Fibroblast of gingiva (primary cell): ENCODE measurements at regions not wholly inside any gene's neighbourhood (a gene's known extent, or its start where the extent isn't known, plus 50 kb on each side); places are given as distances from the start of the nearest gene placed in this dataset.

Experiments
- DNase-seq: peaks from one replicate; pipeline ENCODE4 v3.0.0-alpha.2; 2011; ENCODE audit warnings: low read depth

GRCh38 chr2:2848198-2848597, 517.1 kb upstream of the MYT1L start:
- no peak for DNase-seq

GRCh38 chr2:2847209-2847676, 516.2 kb upstream of the MYT1L start:
- DNase-seq: no peak

GRCh38 chr2:2846332-2847208, 515.5 kb upstream of the MYT1L start:
- DNase-seq: no peak

DNA sequence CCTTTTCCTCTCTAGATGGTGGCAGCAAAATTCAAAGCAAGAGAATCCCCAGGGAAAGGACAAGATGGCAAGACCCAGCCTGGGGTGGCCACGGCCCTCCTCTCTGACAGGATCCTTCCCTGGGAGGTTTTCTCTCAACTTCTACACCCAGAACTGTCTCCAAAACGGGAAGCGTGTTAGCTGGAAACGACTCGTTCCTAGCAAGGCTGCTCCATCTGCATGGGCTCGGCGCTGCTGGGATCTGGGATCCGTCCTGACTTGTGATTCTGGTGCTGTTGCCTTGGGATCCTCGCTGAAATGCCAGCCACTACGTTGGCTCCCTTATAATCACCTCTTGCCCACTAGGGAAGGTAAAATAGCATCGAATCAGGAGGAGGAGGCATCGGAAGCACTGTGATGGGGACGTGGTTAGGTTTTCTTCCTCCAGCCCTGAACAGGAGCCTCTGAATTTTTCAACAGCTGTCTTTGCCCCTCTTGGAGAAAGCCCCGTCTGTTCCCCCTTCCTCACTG, 514.8 kb upstream of the MYT1L start:
- no peak for DNase-seq

- no peak for DNase-seq
These were observed 514.2 kb upstream of the MYT1L start for GRCh38 chr2:2845267-2845666.

DNA sequence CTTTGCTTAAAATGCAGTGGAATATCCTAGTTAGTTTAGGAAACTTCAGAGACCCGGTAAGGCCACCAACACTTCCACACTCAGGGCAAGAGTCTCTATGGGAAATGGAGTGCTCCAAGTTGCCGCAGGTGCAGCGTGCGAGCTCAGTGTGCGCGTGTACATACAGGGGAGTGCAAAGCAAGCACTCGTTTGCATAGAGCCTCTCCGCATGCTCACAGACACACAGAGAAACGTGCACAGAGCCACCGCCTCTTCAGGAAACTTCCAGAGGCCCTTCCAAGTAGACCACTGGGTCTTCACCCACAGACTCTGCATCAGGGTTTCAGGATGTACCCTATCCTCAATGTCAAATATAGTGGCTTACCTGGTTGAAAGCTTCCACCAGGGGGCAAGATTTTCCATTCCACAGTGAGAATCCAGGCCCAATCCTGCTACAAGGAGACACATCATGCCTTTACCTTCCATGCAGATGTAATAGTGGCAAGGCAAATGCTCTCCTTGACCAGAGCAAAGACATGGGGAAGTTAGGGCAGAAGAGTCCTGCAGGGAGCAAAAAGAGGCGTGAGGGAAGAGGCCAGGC, 513.0 kb upstream of the MYT1L start:
- no peak for DNase-seq

DNA sequence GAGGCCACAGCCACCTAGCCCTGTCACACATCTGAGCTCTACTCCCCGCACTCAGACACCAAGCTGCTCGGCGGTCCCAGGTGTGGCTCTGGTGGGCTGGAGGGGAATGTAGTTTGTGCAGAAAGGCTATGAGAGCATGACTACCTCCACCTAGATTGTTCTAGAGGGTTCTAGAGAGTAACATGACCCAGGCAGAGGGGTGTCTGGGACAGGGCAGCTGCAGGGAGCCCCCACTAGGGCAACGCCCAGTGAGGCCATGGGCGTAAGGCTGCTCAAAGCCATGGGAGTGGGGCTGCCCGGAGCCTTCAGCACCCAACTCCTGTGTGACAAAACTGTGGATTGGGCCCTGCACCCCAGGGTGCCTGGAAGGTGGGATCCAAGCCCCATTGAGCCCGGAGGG, 511.4 kb upstream of the MYT1L start:
- DNase-seq: no peak

GRCh38 chr2:2840681-2841300, 509.7 kb upstream of the MYT1L start:
- no peak for DNase-seq

DNA sequence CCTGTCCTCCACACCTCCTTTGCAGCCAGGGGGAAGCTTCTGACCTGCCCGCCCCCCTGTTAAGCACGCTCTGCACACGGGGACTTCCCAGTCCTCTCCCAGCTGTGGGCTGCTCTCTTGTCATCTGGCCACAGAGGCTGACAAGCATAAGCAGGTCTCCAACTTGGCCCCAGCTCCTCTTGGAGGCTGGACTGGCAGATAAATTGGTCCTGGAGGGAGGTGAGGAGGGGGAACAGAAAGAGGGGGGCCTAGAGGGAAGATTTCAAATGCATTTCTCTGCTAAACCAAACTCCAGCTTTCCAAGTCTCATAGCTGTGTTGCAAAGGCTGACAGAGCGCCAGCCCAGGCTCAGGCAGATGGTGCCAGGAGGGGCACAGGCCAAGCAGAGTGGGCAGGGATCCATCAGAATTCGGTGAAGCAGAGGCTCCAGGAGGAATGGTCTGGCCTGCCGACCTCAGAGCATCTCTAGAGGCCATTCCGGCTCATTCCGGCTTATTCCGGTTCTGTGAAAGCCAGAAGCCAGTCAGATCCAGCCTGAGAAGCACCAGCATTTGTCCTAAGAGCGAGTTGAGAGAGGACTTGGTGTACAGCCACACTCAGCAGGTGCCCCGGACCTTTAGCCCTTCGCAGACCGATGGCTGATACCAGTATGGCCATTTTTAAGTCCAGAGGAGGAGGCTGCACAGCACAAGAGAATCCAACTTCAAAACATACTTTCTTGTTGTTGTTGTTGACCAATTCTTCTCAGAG, 508.9 kb upstream of the MYT1L start:
- no peak for DNase-seq

DNA sequence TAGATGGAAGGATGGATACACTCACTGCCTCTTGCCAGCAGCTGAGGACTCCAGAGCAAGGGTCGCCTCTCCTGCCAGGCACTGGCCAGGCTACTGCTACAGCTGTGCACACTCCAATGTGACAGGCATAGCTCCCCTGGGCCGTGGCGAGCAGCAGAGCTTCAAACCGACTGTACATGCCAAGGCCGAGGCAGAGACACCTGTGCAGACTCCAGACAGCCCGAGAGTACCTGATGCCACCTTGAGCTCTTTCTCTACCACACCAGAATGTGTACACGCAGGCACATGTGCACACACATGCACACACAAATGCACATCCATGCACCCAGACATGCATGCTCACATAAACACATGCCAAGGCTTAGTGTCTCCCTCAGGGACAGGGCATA, 508.3 kb upstream of the MYT1L start:
- no peak for DNase-seq

GRCh38 chr2:2838548-2838845, 507.4 kb upstream of the MYT1L start:
- DNase-seq: no peak

DNA sequence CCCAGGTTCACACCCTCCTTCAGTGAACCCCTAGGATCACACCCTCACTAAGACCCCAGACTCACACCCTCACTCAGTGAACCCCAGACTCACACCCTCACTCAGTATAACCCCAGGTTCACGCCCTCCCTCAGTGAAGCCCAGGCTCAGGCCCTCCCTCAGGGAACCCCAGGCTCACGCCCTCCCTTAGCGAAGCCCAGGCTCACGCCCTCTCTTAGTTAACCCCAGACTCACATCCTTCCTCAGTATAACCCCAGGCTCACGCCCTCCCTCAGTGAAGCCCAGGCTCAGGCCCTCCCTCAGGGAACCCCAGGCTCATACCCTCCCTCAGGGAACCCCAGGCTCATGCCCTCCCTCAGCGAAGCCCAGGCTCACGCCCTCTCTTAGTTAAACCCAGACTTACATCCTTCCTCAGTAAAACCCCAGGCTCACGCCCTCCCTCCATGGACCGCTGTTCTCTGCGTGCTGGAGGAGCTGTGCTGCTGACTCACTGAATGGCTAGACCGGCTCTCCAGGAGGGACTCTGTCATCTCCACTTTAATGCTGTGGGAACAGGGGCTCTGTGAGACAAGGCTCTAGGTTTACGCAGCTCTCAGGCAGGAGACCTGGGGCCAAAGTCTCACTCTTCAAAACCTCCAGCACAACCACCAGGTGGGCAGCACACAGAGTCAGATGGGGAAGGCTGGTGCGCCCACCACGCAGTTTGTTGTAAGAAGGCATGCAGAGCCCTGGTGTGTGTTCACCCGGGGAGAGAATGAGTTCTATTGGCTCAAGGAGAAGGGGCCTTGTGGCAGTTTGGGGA, 506.9 kb upstream of the MYT1L start:
- DNase-seq: no peak

DNA sequence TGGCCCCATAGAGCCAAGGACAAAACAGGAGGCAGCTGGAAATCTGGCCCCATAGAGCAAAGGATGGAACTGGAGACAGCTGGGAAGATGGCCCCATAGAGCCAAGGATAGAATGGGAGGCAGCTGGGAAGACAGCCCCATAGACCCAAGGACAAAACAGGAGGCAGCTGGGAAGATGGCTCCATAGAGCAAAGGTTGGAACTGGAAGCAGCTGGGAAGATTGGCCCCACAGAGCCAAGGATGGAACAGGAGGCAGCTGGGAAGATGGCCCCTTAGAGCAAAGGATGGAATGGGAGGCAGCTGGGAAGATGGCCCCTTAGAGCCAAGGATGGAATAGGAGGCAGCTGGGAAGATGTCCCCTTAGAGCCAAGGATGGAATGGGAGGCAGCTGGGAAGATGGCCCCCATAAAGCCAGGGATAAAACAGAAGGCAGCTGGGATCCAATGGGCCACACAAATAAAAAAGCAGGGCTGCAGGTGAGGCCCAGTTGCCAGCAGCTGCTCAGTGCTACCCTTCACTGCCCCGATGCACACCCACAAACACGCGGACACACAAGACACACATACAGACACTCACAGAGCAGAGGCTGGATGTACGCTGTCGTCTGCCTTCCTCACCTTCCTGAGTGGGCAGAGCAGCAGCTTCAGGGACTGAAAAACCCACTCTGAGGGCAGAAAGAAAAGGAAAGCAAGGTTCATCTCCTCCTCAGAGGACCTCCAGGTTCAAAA, 505.4 kb upstream of the MYT1L start:
- DNase-seq: no peak

GRCh38 chr2:2834516-2835254, 503.6 kb upstream of the MYT1L start:
- DNase-seq: no peak

DNA sequence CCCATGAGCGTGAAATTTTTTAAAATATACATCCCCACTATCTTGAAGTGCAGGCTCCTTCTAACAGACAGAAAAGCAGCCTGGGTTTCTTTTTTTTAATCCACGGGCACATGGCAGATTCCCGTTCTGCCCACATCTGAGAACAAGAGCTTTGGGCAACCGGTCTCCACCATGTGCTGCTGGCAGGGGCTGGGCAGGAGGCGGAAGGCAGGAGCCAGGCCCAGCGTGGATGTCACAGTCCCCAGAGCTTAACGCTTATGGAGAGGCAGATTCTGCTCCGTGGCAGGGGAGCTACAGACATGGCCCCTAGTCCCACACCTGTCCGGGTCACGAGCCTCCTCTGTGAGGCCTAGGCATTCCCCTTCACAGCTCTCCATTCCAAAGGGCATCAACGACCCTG, 503.0 kb upstream of the MYT1L start:
- no peak for DNase-seq

DNA sequence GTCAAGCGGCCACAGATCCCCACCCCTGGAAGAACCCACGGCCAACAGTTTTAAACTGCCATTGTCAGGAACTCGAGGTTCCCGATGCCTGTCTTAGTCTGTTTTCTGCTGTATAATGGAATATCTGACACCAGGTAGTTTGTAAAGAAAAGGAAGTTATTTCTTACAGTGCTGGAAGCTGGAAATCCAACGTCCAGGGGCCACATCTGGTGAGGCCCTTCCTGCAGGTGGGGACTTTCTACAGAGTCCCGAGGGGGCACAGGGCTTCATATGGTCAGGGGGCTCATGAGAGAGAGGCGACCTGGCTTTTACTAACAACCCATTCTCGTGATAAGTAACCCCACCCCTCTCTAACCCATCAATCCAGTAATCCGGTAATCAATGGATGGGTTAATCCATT, 501.6 kb upstream of the MYT1L start:
- no peak for DNase-seq

GRCh38 chr2:2831633-2832032, 500.6 kb upstream of the MYT1L start:
- DNase-seq: no peak

- no peak for DNase-seq
These were observed 499.5 kb upstream of the MYT1L start for GRCh38 chr2:2830576-2830975.

DNA sequence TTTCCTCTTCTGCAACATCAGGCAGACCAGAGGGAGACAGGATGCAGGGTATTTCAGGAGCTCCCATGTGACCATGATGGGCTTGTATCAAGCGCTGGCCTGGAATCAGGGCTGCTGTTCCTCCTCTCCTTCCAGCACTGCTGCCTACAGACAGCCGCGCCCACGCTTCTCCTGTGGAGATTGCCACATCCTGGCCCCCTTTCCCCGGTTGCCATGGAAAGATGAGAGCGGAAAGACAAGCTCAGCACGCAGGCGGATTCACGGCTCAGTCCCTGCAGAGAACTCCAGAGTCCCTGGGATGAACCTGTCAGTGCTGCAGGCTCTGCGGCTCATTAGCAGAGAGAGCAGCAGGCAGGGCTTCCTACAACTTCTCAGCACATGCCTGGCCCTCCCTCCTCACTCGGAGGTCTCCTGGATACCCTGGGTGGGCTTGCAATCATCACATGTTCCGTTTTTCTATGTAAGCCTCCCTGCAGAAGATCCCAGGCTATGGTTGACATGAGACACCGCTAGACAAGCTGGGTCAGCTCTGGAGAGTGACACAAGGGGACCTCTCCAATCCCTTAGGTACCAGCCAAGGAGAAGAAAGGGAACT, 497.8 kb upstream of the MYT1L start:
- DNase-seq: no peak

DNA sequence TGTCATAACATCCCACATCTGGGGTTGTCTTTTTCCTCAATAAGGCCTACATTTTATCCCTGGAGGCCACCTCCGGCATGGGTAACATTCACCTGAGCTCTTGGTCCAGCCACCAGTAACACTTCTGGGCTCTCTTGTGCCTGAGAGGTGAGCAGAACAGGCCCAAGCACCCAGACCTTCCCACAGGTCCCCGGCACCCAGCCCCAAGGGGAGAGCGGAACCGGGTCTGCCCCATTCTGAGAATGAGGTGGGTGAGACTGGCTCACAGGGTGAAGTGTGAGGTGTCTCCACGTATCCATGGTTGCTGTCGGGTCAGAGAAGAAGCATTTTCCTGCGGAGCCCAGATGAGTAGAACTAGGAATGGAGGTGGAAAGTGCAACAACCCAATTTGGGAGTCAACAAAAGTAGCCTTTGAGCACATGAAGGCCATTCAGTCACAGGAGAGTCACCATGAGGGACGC, 496.7 kb upstream of the MYT1L start:
- no peak for DNase-seq
